HG02884 (cell line): ENCODE measurements at regions not wholly inside any gene's neighbourhood (a gene's known extent, or its start where the extent isn't known, plus 50 kb on each side); places are given as distances from the start of the nearest gene placed in this dataset.
"Not testable (repeated sequence)": the region's sequence is repeated elsewhere in the genome, so short reads cannot be mapped to it uniquely, and the experiment has no call there.

Experiments used
- ATAC-seq: cut with Tn5 transposase; IDR thresholded peaks from one replicate; pipeline ENCODE4 v1.9.1; 2021; ENCODE audit warnings: mild to moderate bottlenecking, moderate library complexity; ENCODE audit not compliant: unreplicated experiment

DNA sequence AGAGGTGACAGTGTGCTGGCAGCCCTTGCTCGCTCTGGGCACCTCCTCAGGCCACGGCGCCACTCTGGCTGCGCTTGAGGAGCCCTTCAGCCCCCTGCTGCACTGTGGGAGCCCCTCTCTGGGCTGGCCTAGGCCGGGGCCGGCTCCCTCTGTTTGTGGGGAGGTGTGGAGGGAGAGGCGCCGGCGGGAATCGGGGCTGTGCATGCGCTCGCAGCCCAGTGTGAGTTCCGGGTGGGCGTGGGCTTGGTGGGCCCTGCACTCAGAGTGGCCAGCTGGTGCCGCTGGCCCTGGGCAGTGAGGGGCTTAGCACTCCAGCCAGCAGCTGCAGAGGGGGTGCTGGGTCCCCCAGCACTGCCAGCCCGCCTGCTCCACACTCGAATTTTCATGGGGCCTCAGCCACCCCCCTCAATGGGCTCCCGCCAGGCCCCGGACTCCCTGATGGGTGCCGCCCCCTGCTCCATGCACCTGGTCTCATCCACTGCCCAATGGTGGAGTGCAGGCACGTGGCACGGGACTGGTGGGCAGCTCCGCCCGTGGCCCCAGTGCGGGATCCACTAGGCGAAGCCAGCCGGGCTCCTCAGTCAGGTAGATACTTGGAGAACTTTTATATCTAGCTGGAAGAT is 96.7 kb upstream of the BET1 start:
- ATAC-seq = no peak

DNA sequence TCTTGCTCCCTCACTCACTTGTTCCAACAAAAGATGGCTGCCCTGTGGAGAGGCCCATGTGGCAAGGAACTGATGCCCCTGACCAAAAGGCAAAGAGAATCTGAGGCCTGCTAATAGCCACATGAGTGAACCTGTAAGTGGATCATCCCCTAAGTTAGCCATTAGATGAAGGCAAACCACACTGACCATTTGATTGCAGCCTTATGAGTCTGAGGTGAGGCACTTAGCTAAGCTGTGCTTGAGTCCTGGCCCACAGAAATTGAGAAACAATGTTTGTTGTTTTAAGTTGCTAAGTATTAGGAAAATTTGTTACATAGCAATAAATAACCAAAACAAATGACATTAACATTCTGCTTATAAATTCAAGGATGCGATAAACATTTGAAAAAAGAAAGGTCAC is 100.1 kb upstream of the BET1 start:
- no peak for ATAC-seq

DNA sequence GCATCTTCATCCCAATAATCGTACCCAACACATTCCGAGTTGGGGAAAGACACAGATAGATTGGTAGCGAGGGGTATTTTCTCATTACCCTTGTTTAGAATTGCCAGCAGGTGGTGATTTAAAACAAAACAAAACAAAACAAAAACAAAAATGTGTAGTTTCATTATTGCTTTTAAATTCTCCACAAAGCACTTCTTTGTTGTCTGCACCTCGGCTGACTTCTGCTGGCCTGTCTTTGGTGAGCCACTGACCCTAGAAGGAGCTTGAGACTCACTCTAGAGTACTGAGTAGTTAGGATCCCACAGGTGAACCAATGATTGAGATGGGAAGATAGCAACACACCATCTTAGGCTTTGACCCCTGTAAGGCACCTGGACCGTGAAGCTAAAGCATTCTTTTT is 105.4 kb upstream of the BET1 start:
- ATAC-seq = no peak

DNA sequence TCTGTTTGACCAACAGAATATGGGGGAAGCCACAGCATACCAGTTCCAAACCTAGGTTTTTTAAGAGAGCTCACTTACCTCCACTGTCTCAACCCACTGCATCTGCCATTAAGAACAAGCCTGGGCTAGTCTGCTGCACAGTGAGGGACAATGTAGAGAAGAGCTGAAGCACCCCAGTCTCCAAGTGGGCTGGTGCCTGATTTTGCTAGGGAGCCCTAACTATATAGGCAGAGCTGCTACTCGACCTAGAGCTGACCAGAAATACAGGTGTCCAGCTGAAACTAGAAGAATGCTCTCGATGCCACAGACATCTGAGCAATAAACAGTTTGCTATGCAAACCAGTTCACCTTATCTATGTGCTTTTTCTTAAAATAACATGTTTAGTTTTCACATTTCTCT is 106.9 kb upstream of the BET1 start:
- no peak for ATAC-seq

DNA sequence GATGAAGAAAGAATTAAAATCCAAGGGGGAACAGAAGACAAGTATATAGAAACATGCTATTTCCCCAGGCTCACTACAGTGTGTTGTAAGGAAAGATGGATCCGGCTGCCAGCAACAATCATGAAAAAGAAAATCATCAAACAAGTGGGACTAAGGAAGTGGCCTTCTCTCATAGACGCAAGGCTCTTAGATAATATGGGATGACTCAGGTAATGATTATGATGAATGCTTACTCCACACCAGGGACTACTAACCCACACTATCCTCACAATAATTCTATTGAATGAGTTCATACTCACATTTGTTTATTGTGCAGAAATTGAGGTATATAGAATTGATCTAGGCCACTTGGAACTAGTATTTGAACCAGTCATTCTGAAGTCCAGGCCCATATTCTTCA is 111.2 kb upstream of the BET1 start:
- ATAC-seq = no peak

DNA sequence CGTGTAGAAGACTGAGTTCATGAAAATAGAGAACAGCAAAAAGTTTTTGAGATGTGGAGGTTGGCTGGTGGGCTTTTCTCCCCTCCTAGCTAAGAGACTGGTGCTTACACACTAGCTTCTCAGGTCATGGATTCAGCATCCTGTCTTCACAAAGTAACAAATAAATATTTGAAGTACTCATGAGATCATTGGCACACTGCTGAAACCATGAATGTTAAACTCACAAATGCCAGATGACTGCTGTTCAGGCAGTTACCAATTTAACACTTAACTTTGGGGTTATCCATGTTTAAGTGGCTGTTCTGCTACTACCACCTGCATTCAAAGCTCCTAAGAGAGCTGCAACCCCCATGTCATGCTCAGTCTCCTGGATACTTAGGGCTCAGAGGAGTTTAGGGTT is 119.0 kb upstream of the BET1 start:
- ATAC-seq = no peak

DNA sequence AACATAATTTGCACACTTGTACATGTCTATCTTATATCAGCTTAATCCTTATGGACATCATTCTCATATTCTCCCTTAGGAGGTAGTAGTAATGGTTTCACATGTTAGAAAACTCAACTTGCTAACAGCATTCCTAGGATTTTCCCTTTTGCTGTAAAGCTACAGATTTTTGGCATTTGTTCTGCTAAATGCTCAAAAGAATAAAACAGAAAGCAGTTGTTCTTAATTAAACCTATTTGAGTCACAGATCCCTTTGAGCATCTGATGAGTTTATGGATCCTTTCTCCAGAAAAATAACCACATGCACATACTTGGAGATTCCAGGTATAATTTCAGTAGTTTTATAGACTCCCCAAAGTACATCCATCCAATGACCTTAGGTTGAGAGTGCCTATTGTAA is 122.9 kb upstream of the BET1 start:
- no peak for ATAC-seq

DNA sequence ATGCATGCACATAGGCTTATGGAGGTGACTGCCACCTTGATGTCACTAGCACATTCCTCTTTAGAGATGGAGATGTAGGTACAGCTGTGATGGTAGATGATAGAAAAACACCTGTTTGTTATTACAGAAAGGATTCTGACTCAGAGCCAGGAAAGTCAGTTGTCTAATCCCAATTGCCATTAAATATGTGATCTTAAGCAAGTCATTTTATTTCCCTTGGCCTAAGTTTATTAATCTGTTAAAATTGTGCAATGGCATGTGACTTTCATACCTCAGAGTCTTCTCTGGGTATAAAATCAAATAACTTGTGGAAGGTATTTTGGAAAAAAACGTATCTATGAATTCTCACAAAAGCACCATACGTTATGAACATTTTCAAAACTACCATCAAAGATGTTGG is 123.9 kb upstream of the BET1 start:
- ATAC-seq = no peak

DNA sequence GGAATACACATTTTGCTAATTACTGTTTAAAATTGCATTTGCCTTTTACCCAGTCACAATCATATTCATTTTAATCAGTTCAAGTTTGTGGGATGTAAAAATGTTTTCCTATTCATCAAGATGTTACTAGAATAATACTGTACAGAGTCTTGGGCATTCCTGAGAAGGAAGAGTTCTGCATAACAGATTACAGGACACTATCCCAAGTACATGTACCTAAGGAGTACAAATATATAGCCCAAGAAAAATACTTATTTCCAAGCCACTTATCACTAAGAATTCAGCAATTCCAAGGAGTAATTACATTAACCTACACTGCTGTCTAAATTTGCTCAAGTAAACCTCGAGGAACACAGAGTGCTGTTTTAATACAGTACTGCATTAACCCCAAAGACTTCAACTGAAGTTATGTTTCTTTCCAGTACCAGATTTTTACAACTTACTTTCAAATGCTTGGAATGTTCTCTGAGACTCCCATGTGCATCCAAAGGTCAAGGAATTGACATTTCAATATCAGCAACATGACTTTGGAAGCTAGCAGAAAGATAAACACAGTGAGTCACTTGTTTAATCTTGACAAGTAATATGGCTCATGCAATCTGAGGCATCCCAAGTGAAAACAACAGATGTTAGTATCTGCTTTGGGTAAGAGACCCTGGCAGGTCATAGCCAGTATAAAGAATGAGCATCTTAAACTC is 125.4 kb upstream of the BET1 start:
- no peak for ATAC-seq

DNA sequence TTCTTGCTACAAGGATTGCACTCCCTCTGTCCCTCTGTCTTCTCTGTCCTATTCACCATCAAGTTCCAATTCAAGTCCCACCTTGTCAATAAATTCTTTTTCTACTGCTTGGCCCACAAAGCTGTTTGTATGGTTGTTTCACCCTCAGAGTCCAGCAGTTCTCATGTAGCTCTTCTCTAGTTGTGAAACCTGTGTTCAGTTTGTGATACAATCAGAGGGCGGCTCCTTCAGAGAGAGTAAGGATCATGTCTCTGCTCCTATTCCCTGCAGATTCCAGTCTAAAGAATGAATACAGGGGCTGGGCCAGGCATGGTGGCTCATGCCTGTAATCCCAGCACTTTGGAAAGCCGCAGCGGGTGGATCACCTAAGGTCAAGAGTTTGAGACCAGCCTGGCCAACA is 126.6 kb upstream of the BET1 start:
- ATAC-seq = no peak

DNA sequence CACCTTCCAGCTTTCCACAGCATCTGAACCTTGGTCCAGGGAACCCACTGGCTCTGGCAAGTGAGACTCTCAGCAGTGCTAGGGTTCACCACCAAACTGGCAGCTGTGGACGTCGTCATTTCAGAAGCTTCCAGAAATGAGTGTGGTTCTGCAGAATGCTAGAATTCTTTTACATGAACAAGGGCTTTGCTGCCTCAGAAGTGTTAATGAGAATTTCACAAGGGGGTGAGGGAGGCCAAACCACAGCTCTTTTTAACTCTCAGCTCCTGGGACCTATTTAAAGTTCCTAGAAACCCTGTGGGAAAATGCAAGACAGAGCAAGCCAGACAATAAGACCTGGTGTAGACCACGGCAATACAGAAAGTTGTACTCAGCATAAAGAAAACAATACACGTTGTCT is 129.3 kb upstream of the BET1 start:
- ATAC-seq = peak; percentile 62

DNA sequence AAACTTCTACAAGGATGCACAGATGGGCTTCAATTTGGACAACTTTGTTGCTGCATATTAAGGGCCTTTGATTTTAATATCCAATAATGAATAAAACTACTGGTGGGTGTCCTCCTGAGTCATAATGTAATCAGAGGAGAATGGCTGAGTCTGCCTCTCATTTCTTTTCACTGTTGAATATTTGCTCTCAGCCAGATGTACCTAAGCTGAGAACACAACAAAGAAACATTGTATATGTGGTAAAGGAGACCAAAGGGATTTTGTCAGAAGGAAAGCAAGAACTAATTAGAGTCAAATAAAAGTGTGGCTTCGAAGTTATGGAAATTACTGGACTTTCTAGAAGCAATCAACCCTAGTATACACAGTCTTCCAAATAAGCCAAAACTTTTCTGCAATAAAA is 131.0 kb upstream of the BET1 start:
- no peak for ATAC-seq

DNA sequence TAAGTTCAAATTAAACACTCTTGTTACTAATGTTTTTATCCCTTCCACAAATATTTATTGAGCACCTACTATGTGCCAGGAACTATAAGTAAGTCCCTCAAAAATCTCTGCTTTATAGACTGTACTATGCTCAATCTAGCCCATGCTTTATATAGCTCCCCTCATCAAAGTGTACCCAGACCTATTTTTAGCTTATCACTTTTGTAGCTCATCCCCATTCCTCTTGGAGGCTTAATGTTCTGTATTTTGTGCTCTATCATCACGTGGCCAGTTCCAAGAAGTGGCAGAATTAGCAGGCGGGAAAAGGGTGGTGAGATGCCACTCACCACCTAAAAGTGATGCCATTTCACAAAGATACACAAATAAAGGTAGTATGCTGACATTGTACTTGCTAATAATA is 138.1 kb upstream of the BET1 start:
- ATAC-seq = no peak

DNA sequence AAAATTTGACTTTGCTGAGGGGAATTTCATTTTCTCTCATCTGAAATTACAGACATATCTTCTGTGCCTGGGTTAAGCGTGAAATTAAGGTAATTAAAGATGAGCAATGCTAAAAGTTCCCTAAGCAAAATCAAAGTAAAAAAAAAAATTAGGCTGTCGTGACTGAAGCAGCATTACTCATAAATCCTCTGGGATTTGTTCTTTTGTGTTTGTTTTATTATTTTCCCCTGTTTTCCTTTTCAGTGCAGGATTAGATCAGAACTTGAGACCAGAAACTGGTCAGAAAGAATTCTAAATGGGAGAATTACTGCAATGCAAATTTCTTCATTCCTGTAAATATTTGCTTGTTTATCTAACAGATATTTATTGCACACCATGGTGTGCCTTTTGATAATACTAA is 141.4 kb upstream of the BET1 start:
- no peak for ATAC-seq

DNA sequence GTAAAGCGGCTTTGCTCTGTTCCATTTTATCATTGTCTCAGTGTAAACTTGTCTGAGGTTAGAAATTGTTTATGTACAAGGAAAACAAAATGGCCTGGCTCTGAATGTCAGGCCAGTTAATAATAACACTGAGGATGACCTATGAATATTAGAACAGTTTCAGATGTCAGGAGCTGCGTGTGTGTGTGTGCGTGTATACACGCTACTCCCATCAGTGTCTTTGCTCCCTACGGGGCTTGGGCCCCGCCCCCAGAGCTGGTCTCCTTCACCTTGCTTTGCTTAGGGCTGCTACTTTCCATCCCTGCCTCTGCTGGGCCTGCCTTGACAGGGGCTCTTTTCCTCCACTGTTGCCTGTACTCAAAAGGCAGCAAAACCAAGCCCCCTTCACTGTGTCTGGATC is 142.3 kb upstream of the BET1 start:
- no peak for ATAC-seq

DNA sequence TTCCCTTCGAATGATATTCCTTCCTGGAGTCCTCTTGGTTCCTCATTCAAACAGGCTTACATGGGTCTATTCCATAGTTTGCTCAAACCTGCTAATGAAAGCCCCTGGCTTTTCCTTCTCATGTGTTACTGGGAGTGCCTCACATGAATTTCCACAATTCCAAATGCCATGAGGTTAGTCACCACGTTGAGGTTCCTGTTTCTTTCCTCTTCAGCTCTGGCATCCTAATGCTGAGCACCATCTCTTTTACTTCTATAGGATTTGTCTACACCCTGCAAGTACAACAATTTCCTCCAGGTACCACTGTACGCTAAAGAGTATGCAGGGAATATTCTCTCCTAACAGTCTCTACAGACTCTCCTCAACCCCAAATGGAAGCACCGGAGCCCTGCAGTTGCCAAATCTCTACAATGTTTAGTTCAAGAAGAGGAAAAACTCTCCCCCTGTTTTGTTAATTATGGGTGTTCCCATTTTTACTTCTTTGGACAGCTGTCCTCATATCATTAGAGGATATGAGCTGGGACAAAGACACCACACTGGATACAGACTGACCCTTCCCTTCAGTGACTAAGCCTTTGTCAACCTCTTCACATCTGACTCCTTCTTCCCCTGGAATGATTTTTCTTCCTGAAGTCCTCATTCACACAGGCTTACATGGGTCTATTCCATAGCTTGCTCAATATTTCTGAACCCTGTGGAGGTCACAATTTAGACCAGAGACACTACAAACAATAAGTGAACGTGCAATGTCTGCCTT is 145.8 kb upstream of the BET1 start:
- no peak for ATAC-seq

DNA sequence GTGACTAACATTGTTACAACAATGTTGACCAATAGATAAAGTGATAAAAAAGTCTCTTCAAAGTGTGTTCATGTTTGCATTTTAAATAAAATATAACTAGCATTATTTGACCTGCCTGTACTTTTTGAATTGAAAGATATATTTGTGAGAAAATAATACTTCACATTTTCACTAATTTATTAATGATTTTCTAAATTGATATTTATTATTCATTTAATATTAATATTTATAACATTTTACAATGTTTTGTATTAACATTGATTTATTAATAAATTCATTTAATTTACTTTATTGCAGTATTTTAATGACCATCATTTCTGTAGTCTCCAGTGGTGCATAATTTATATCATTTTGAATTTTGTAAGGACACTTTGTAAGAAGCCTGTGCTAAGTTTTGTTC is 150.0 kb upstream of the BET1 start:
- no peak for ATAC-seq

DNA sequence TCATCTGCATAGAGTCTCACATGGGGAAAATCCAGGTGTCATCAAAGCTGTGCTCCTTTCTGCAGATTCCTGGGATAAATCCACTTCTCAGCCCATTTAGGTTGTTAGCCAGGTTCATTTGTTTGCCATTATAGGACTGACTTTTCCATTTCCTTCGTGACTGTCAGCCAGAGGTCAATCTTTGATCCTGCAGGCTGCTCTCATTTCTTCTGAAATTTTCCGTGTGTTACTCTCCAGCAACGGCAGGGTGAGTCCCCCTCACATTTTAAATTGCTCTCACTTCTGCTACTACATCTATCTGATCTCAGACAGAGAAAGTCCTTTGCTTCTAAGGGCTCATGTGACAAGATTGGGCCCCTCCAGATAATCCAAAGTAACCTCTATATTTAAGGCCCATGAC is 150.7 kb upstream of the BET1 start:
- ATAC-seq = no peak

DNA sequence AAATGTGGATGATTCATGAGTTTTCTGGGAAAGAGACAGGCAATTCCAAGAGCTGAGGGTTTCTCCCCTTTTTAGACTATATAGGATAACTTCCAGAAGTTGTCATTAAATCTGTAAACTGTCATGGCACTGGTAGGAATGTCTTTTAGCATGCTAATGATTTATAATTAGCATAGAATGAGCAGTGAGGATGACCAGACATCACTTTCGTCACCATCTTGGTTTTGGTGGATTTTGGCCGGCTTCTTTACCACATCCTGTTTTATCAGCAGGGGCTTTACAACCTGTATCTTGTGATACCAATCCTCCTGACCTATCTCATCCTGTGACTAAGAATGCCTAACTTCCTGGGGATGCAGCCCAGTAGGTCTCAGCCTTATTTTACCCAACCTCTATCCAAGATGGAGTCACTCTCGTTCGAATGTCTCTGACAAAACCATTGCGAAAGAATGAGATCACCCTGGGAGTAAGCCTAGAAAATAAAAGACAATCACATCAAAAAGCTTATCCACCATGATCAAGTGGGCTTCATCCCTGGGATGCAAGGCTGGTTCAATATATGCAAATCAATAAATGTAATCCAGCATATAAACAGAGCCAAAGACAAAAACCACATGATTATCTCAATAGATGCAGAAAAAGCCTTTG is 153.6 kb upstream of the BET1 start:
- not testable (repeated sequence) for ATAC-seq

DNA sequence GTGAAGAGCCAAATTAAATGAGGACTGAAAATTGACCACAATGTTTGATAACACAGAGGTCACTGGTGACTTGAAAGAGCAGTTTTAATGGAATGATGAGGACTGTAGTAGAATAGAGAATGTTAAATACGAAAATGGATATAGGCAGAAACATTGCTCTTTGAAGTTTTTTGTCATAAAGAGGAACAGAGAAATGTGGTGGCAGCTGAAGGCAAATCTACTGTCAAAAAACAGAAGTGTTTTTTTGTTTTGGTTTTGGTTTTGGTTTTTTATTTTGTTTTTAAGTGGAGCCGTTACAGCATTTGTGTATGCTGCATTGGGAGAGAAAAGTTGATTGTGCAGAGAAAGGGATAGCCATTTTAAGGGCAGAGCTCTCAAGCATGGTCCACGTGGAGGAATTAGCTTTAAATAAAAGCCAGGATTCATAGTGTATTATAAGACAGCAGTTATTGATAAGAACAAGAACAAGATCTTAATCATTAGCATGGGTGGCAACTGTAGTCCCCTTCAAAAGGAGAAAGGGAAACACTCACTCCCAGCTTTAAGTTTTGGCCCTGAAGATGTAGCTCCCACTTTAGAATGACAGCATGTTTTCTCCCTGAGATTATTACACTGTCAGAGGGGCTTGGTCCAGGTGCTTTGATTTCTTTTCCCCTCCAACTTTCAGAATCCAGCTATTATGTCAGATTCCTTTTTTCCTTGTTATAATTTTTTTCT is 156.7 kb upstream of the BET1 start:
- ATAC-seq = peak; percentile 95

DNA sequence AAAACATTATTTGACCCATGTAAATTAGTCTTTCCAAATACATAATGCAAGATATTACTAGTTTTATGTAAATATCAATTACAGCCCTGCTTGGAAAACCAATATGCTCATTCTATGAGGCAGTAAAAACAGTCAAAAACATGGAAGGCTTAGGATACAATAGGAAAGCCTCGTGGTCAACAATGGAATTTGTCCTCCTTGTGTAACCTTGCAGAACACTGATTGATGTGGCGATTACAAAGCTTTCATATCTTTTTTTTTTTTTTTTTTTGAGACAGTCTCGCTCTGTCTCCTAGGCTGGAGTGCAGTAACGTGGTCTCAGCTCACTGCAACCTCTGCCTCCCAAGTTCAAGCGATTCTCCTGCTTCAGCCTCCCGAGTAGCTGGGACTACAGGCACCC is 157.3 kb upstream of the BET1 start:
- no peak for ATAC-seq
